ENCODE measurements at regions not wholly inside any gene's neighbourhood (a gene's known extent, or its start where the extent isn't known, plus 50 kb on each side); places are given as distances from the start of the nearest gene placed in this dataset.

- TF ChIP-seq, protein P1, sequence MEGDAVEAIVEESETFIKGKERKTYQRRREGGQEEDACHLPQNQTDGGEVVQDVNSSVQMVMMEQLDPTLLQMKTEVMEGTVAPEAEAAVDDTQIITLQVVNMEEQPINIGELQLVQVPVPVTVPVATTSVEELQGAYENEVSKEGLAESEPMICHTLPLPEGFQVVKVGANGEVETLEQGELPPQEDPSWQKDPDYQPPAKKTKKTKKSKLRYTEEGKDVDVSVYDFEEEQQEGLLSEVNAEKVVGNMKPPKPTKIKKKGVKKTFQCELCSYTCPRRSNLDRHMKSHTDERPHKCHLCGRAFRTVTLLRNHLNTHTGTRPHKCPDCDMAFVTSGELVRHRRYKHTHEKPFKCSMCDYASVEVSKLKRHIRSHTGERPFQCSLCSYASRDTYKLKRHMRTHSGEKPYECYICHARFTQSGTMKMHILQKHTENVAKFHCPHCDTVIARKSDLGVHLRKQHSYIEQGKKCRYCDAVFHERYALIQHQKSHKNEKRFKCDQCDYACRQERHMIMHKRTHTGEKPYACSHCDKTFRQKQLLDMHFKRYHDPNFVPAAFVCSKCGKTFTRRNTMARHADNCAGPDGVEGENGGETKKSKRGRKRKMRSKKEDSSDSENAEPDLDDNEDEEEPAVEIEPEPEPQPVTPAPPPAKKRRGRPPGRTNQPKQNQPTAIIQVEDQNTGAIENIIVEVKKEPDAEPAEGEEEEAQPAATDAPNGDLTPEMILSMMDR (IDR thresholded peaks at IDR 0.05), result no peak
- TF ChIP-seq EP300 (IDR thresholded peaks at IDR 0.05) (no peak), POLR2A (IDR thresholded peaks at IDR 0.05) (no peak)
Measured at GRCh38 chr5:152676196-152676595, 271.1 kb upstream of the NMUR2 start.
